GM21619 (cell line): ENCODE measurements at regions not wholly inside any gene's neighbourhood (a gene's known extent, or its start where the extent isn't known, plus 50 kb on each side); places are given as distances from the start of the nearest gene placed in this dataset.

Experiments
- ATAC-seq: cut with Tn5 transposase; IDR thresholded peaks from one replicate; pipeline ENCODE4 v1.9.1; 2021; ENCODE audit not compliant: unreplicated experiment

GRCh38 chr21:29441651-29442050 is 142.9 kb downstream of the BACH1 start:
- no peak for ATAC-seq

DNA sequence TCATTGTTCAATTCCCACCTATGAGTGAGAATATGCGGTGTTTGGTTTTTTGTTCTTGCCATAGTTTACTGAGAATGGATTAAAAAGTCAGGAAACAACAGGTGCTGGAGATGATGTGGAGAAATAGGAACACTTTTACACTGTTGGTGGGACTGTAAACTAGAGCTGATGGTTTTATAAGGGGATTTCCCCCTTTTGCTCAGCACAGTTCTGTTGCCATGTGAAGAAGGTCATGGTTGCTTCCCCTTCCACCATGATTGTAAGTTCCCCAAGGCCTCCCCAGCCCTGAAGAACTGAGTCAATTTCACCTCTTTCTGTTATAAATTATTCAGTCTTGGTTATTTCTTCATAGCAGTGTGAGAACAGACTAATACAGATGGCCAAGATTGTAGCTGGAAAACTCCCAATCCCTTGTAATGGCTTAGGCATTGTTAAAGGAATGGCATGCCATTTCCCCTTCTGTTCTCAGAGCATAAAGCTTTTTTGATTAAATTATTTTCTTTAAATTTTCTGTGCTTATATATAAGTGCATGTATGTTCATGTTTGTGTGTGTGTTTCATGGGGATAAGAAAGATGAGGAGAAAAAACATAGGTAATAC is 144.8 kb downstream of the BACH1 start:
- no peak for ATAC-seq

DNA sequence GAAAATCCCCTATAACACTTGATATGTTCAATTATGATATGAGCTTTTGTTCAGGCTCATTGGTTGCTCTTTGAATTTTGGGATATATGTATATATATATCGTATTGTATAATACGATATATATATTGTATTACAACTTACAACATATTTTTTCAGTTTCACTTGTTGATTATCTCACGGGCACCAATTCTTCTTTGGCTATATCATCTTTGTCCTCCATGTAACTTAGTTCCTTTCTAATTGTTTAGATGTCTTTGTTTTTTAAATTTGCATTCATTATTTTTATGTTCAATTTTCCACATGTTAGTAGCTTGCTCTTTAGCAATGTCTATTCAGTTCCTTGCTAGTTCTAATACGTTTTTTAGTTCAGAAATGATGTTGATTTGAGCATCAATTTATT is 150.0 kb downstream of the BACH1 start:
- no peak for ATAC-seq

- ATAC-seq: no peak
Observed at GRCh38 chr21:29449306-29449950, 150.7 kb downstream of the BACH1 start.

DNA sequence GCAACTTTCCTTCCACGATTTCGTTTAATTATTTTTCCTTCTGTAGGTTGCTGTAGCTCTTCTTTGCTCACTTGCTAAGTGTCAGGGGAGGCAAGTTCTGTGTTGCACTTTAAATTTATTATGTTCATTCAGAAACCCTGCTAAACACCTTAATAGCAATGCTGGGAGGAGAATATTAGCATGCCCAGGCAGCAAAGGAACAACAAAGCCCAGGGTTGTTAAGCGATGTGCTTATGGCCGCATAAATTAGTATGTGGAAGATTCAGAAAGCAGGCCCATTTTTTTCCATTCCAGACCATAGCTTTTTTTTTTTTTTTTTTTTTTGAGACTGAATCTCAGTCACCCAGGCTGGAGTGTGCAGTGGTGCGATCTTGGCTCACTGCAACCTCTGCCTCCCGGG is 151.3 kb downstream of the BACH1 start:
- no peak for ATAC-seq

DNA sequence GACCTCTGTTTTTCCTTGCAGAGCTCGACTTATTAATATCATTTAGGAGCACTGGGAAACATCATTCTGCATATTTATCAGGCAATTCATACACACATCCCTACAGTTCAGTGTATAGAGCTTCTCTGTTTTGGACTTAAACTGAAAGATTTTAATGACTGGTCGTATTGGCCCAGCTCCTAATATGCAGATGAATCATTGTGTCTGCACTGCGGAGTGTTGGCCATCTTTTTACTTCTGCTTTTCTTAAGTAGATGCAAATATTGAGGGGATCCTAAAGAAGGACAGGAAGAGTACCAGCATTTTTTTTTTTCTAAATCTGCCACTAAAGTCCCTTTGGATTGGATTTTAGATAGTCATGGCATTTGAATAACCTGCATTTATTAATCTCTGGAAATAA is 154.8 kb downstream of the BACH1 start:
- peak; percentile 60 for ATAC-seq

DNA sequence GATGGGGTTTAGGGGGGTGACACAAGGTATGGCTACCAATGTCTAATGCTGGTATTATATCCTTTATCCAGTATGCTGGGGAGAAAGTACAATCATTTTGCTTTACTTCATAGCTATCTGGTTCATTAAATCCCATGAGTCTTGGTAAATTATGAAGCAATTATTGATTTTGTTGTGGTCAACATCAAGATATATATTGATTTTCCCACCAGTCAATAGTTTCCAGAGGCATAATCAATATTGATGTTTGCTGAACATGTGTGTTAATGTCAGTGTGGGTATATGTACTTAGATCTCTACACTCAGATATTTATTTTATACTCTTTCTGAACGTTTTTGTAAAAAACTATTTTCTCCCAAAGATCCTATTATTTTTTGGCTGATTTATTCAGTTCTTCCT is 155.5 kb downstream of the BACH1 start:
- ATAC-seq: no peak

DNA sequence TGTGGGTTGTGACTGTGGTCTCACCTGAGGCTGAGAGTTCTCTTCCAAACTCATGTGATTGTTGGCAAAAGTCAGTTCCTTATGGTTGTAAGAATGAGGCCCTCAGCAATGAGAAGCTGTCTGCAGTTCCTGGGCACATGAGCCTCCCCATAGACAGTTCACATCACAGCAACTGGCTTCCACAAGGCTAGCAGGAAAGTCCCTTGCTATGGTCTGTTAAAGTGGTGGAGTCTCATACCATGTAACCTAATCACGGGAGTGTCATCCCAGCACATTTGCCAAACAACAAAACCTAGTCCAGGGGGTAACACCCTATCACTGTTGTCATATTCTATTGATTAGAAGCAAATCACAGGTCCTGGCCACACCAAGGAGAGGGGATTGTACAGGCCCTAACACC is 163.8 kb downstream of the BACH1 start:
- no peak for ATAC-seq

GRCh38 chr21:29465546-29465945 is 166.8 kb downstream of the BACH1 start:
- no peak for ATAC-seq

DNA sequence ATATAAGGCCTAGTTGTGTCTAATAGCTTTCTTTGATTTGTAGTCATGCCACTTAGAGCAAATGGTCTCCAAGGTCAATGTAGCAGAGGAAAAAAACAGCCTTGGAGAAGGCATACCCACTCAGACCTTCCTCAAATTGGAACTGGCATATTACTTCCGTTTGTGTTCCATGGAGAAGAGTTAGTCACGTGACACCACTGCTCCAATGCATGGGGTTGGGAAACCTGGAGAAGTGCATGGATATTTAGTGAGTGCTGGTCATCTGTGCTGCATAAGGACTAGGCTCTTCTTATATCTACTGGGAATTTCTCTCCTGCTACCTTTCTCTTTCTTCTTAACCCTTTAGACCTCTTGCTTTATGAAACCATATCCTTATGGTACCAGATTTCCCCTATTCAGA is 167.8 kb downstream of the BACH1 start:
- no peak for ATAC-seq

DNA sequence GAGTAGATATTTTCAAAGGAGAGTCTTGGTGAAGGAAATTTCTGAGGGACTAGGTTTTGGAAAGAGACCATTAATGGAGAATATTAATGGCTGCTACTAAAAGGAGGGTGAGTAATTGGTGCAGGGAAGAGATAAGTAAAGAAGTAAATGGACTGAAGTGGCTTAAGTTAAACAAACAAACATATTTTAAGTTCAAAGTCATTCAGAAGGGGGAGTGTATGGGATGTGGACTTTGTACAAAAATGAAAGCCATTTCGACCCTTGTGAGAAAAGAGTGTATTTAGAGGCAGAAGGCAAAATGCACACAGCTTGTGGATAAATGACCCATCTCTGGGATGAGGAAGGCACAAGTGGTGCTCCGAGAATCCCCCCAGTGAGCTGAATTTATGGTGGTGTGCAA is 171.7 kb downstream of the BACH1 start:
- ATAC-seq: no peak

GRCh38 chr21:29473808-29474207 is 175.1 kb downstream of the BACH1 start:
- no peak for ATAC-seq

- no peak for ATAC-seq
Observed at GRCh38 chr21:29475329-29475728, 176.6 kb downstream of the BACH1 start.

DNA sequence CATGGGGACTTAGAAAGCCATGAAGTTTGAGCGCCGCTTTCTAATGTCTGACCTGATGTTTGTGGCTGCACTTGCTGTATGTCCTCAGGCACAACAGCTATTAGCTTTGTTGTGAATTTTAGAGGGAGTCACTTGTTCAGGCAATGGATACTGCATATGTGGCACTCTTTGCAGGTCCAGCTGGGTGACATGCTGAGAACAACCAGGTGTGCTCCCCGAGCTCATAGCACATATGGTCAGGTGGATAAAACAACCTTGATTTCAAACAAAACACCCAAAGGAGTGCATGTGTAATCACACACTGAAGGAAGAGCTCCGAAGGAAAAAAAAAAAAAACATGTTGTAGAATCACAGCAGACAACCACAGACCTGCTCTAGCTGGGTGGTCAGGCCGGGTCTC is 178.6 kb downstream of the BACH1 start:
- no peak for ATAC-seq

GRCh38 chr21:29477941-29478340 is 179.2 kb downstream of the BACH1 start:
- no peak for ATAC-seq

- ATAC-seq: no peak
Observed at GRCh38 chr21:29481081-29481480, 182.4 kb downstream of the BACH1 start.

GRCh38 chr21:29481641-29482040 is 182.9 kb downstream of the BACH1 start:
- ATAC-seq: no peak

DNA sequence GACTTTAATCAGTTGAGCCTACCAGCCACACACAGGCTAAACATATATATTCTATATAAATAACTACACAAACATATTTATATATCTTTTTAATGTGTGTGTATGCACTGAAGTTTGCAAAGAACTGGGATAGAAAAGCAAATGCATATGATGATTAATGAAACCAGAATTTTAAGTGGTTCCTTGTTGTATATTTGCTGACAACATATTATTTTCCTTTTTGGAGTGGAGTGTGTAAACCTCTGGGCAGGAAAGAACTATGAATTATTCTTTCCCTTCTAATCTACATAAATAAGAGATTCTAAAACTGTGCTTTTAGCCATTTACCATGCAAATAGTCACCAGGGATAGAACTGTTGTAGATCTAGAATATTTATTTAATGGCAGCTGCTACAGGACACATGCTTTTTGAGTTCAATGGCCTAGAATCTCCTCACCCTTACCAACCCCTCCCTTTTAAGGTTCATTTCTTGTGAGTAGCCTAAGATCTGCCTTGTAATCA is 187.6 kb downstream of the BACH1 start:
- ATAC-seq: no peak
